Kidney (tissue), 10 donors: ENCODE measurements at regions not wholly inside any gene's neighbourhood (a gene's known extent, or its start where the extent isn't known, plus 50 kb on each side); places are given as distances from the start of the nearest gene placed in this dataset.
"Not testable (repeated sequence)": the region's sequence is repeated elsewhere in the genome, so short reads cannot be mapped to it uniquely, and the experiment has no call there.

ENCODE experiments used
- DNase-seq, 5 donors: peaks; one replicate each; pipeline ENCODE4 v3.0.0-alpha.2; 2013 to 2020
- FAIRE-seq: peaks from 2 replicates; lab custom pipeline; 2012; peaks lifted over from hg19 to GRCh38; lab: Jason Lieb, UNC
- H3K27ac ChIP-seq, 2 donors: one replicate each; pipeline ENCODE4 v1.7.0; 2013; ENCODE audit warnings: low read depth in 2 of 2, low read length in 2 of 2, inconsistent platforms in 1 of 2
- H3K27me3 ChIP-seq: one replicate; pipeline ENCODE4 v1.7.1; 2013; ENCODE audit warnings: low read length, inconsistent platforms; ENCODE audit not compliant: control insufficient read depth, insufficient read depth
- H3K36me3 ChIP-seq, 3 donors: one replicate each; pipeline versions ENCODE4 v1.7.0 to v1.7.1; 2013; ENCODE audit warnings: low read length in 3 of 3, control low read depth in 1 of 3, inconsistent platforms in 1 of 3; ENCODE audit not compliant: insufficient read depth in 3 of 3, control insufficient read depth in 2 of 3
- H3K4me1 ChIP-seq, 3 donors: one replicate each; pipeline versions ENCODE4 v1.7.0 to v1.7.1; 2013; ENCODE audit warnings: low read length in 3 of 3, inconsistent platforms in 1 of 3, low read depth in 1 of 3; ENCODE audit not compliant: control insufficient read depth in 2 of 3, insufficient read depth in 2 of 3
- H3K4me3 ChIP-seq, 3 donors: one replicate each; pipeline versions ENCODE4 v1.7.0 to v1.8.1; 2013; ENCODE audit warnings: low read length in 3 of 3, control low read depth in 1 of 3, inconsistent platforms in 1 of 3
- H3K9ac ChIP-seq, 3 donors: one replicate each; pipeline versions ENCODE4 v1.7.0 to v1.7.1; 2013; ENCODE audit warnings: low read length in 3 of 3, control low read depth in 1 of 3, inconsistent platforms in 1 of 3
- H3K9me3 ChIP-seq, 3 donors: one replicate each; pipeline versions ENCODE4 v1.7.0 to v1.7.1; 2013; ENCODE audit warnings: low read length in 3 of 3, control low read depth in 1 of 3, inconsistent platforms in 1 of 3; ENCODE audit not compliant: control insufficient read depth in 2 of 3, insufficient read depth in 1 of 3
- intact Hi-C: fragments of 100-400 bp; cut with DNase I; formaldehyde crosslinking; loops from one replicate; pipeline ENCODE4 v1.11.1; 2022
- donor health status: control.
- donor health status: control.
- donor health status: DM: yes; HTN: yes; CAD: no.
- donor health status: Normal renal cell carcinoma (clear cell type).

DNA sequence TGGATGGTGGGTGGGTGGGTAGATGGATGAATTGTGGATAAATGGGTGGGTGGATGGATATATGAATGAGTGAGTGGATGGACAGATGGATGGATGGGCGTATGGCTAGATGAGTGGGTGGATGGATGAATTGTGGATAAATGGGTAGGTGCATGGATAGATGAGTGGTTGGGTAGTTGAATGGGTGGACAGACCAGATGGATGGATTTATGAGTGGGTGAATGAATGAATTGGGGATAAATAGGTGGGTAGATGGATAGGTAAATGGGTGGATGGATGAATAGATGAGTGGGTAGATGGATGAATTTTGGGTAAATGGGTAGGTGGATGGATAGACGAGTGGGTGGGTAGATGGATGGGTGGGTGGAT, 108.7 kb downstream of the NPIPB11 start:
- H3K9me3 ChIP-seq, H3K27ac ChIP-seq, DNase-seq, intact Hi-C loops, H3K27me3 ChIP-seq, H3K9ac ChIP-seq, FAIRE-seq, H3K4me3 ChIP-seq, H3K36me3 ChIP-seq, H3K4me1 ChIP-seq: not testable (repeated sequence)

- H3K9ac ChIP-seq, FAIRE-seq, H3K36me3 ChIP-seq, H3K27ac ChIP-seq, H3K4me3 ChIP-seq, H3K4me1 ChIP-seq, H3K9me3 ChIP-seq, intact Hi-C loops, H3K27me3 ChIP-seq: not testable (repeated sequence)
- peak in 1 of 5 donors; percentile 19 for DNase-seq
These were observed 109.2 kb downstream of the NPIPB11 start for GRCh38 chr16:29297144-29297808.

- H3K9ac ChIP-seq, H3K27me3 ChIP-seq, H3K9me3 ChIP-seq, FAIRE-seq, H3K36me3 ChIP-seq, intact Hi-C loops, H3K4me1 ChIP-seq, H3K4me3 ChIP-seq, H3K27ac ChIP-seq: not testable (repeated sequence)
- DNase-seq: peak in 1 of 5 donors; percentile 54
These were observed 110.3 kb downstream of the NPIPB11 start for GRCh38 chr16:29296176-29296575.

- intact Hi-C loops, H3K4me3 ChIP-seq, FAIRE-seq, H3K27me3 ChIP-seq, H3K9me3 ChIP-seq, H3K36me3 ChIP-seq, H3K27ac ChIP-seq, H3K9ac ChIP-seq: not testable (repeated sequence)
- peak in 1 of 5 donors; percentile 39 for DNase-seq
- H3K4me1 ChIP-seq: peaks cover 0 to 10% (median 4%) of the 10 kb centered on the region in 3 donors
These were observed 111.3 kb downstream of the NPIPB11 start for GRCh38 chr16:29294951-29295795.

GRCh38 chr16:29294400-29294933, 112.0 kb downstream of the NPIPB11 start:
- H3K4me3 ChIP-seq, H3K27ac ChIP-seq, H3K9me3 ChIP-seq, H3K9ac ChIP-seq, H3K27me3 ChIP-seq, intact Hi-C loops, FAIRE-seq, H3K36me3 ChIP-seq: not testable (repeated sequence)
- peaks cover 0 to 11% (median 4%) of the 10 kb centered on the region in 3 donors for H3K4me1 ChIP-seq
- DNase-seq: peak in 1 of 5 donors; percentile 47

GRCh38 chr16:29293545-29293944, 113.0 kb downstream of the NPIPB11 start:
- H3K36me3 ChIP-seq, H3K9me3 ChIP-seq, H3K27ac ChIP-seq, FAIRE-seq, H3K4me3 ChIP-seq, H3K9ac ChIP-seq, H3K27me3 ChIP-seq, intact Hi-C loops: not testable (repeated sequence)
- DNase-seq: peak in 1 of 5 donors; percentile 49
- H3K4me1 ChIP-seq: peaks cover 0 to 19% (median 4%) of the 10 kb centered on the region in 3 donors

- H3K27ac ChIP-seq: peak overlapping the region in 1 of 2 donors; percentile 9
- H3K4me3 ChIP-seq, H3K9ac ChIP-seq, H3K36me3 ChIP-seq, H3K27me3 ChIP-seq, FAIRE-seq, H3K9me3 ChIP-seq, intact Hi-C loops: not testable (repeated sequence)
- peaks cover 0 to 19% (median 4%) of the 10 kb centered on the region in 3 donors for H3K4me1 ChIP-seq
- peak in 1 of 5 donors; percentile 64 for DNase-seq
These were observed 113.5 kb downstream of the NPIPB11 start for GRCh38 chr16:29292952-29293471.
